ENCODE measurements at regions not wholly inside any gene's neighbourhood (a gene's known extent, or its start where the extent isn't known, plus 50 kb on each side); places are given as distances from the start of the nearest gene placed in this dataset.

DNA sequence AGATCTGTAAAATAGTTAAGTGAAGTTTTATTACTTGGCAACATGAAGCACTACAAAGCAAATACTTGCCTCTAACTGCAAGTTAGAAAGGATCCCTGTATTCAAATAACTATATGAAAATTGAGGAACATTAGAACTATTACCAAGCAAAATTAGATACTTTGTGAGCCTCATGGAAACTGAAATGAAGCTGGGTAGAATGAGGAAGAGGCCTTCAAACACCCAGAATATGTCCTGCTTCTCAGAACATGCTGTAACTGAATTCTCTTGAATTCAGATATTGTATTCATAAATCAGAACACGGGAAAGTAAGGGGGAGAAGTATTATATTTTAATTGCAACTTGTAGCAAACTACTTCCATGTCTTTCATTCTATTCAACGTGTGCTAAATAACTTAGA is 947.9 kb downstream of the PCDH17 start:
- peaks cover 15% of the 10 kb centered on the region for H3K9me3 Mint-ChIP-seq (ENCODE audit: low read depth)
- H3K4me1 Mint-ChIP-seq (ENCODE audit: low read depth), result peaks cover 5% of the 10 kb centered on the region

DNA sequence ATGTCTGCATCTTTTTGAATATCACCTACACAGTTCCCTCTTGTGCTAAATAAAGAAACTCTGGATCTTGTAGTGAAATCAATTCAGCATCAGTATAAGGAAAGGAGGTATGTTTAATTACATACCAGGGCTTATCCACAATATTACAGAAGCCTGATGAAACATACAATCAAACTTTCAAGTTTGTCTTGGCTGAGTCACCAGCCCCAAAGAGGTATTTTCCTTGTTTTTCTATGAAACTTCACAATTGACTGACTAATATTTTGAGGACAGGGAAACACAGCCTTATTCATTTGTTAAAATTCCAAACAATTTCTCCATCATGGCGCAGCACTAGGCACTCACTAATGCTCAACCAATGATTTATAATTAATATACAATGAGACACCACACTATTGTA is 952.4 kb downstream of the PCDH17 start:
- no peaks in the 10 kb centered on the region for H3K27me3 Mint-ChIP-seq (ENCODE audit: low read depth)
- no peaks in the 10 kb centered on the region for H3K9me3 Mint-ChIP-seq (ENCODE audit: low read depth)
- H3K4me3 Mint-ChIP-seq (ENCODE audit: unreplicated experiment), result no peak overlapping the region
- H3K4me1 Mint-ChIP-seq (ENCODE audit: low read depth), result peaks cover 5% of the 10 kb centered on the region
- no peaks in the 10 kb centered on the region for H3K36me3 Mint-ChIP-seq (ENCODE audit: low read depth)
- H3K27ac Mint-ChIP-seq (ENCODE audit: unreplicated experiment), result no peak overlapping the region
- TF ChIP-seq, protein P1, sequence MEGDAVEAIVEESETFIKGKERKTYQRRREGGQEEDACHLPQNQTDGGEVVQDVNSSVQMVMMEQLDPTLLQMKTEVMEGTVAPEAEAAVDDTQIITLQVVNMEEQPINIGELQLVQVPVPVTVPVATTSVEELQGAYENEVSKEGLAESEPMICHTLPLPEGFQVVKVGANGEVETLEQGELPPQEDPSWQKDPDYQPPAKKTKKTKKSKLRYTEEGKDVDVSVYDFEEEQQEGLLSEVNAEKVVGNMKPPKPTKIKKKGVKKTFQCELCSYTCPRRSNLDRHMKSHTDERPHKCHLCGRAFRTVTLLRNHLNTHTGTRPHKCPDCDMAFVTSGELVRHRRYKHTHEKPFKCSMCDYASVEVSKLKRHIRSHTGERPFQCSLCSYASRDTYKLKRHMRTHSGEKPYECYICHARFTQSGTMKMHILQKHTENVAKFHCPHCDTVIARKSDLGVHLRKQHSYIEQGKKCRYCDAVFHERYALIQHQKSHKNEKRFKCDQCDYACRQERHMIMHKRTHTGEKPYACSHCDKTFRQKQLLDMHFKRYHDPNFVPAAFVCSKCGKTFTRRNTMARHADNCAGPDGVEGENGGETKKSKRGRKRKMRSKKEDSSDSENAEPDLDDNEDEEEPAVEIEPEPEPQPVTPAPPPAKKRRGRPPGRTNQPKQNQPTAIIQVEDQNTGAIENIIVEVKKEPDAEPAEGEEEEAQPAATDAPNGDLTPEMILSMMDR (IDR thresholded peaks at IDR 0.05), result no peak
- DNase-seq (ENCODE audit: low spot score), result no peak

More for the DNA sequence above, 947.9 kb downstream of the PCDH17 start:
- Mint-ChIP-seq H3K27ac (ENCODE audit: unreplicated experiment) (no peak overlapping the region), H3K36me3 (ENCODE audit: low read depth) (no peaks in the 10 kb centered on the region), H3K4me3 (ENCODE audit: unreplicated experiment) (no peak overlapping the region), H3K27me3 (ENCODE audit: low read depth) (no peaks in the 10 kb centered on the region)
- TF ChIP-seq, protein P1 (IDR thresholded peaks at IDR 0.05), result no peak
- DNase-seq (ENCODE audit: low spot score), result no peak

DNA sequence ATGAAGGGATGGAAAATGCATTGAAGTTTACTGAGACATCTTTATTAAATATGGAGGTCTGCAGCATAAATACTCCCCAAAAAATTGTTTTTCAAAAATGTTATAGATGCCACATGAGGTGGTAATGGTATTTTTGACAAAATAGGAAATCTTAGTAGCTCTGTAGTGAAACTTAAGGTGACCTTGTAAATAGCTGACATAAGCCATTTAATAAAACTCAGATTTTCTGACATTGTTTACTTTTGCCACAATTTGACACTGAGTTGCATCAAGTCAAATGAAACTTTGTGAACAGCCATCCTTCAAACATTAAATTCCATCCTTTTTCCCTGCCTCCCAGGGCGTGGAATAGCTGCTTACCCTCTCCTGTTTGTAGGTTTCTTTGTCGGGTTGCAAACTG is 953.1 kb downstream of the PCDH17 start:
- Mint-ChIP-seq H3K9me3 (ENCODE audit: low read depth) (no peaks in the 10 kb centered on the region), H3K36me3 (ENCODE audit: low read depth) (no peaks in the 10 kb centered on the region), H3K27me3 (ENCODE audit: low read depth) (no peaks in the 10 kb centered on the region), H3K27ac (ENCODE audit: unreplicated experiment) (no peak overlapping the region), H3K4me1 (ENCODE audit: low read depth) (peaks cover 5% of the 10 kb centered on the region), H3K4me3 (ENCODE audit: unreplicated experiment) (no peak overlapping the region)
- DNase-seq (ENCODE audit: low spot score), result no peak
- TF ChIP-seq, protein P1 (IDR thresholded peaks at IDR 0.05), result no peak

DNA sequence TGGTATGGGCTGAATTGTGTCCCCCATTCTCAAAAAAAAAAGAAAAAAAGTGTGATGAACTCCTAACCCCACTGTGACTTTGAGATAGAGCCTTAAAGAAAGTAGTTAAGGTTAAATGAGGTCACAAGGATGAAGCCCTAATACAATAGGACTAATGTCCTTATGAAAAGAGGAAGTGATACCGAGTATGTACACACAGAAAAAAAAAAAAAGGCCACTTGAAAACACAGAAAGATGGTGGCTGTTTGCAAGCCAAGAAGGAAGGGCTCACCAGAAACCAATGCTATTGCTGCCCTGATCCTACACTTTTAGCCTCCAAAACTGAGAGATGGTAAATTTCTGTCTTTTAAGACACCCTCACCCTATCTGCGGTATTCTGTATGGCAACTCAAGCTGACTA is 955.6 kb downstream of the PCDH17 start:
- Mint-ChIP-seq H3K9me3 (ENCODE audit: low read depth) (no peaks in the 10 kb centered on the region), H3K4me3 (ENCODE audit: unreplicated experiment) (no peak overlapping the region), H3K36me3 (ENCODE audit: low read depth) (no peaks in the 10 kb centered on the region), H3K4me1 (ENCODE audit: low read depth) (peaks cover 5% of the 10 kb centered on the region), H3K27me3 (ENCODE audit: low read depth) (no peaks in the 10 kb centered on the region), H3K27ac (ENCODE audit: unreplicated experiment) (no peak overlapping the region)
- no peak for DNase-seq (ENCODE audit: low spot score)
- TF ChIP-seq, protein P1 (IDR thresholded peaks at IDR 0.05), result no peak

DNA sequence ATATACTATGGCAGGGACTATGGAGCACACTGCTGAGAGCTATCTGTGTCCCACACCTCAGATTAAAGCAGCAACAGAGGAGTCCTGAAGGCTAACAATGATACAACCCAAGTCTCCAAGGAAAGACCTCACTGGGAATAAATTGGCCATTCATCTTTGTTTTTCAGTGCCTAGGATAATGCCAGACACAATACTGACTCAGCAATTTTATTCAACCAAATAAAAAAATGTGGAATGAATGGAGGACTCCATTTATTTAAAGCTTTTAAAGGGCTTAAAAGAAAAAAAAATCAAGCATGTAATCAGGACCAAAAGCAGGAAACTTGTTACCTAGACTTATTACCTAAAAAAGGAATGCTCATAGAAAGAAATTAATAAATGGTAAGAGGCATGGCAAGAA is 960.5 kb downstream of the PCDH17 start:
- H3K27ac Mint-ChIP-seq (ENCODE audit: unreplicated experiment), result no peak overlapping the region
- no peak overlapping the region for H3K4me3 Mint-ChIP-seq (ENCODE audit: unreplicated experiment)
- TF ChIP-seq, protein P1 (IDR thresholded peaks at IDR 0.05), result no peak
- H3K36me3 Mint-ChIP-seq (ENCODE audit: low read depth), result no peaks in the 10 kb centered on the region
- H3K27me3 Mint-ChIP-seq (ENCODE audit: low read depth), result no peaks in the 10 kb centered on the region
- no peak for DNase-seq (ENCODE audit: low spot score)
- H3K9me3 Mint-ChIP-seq (ENCODE audit: low read depth), result peaks cover 3% of the 10 kb centered on the region
- no peaks in the 10 kb centered on the region for H3K4me1 Mint-ChIP-seq (ENCODE audit: low read depth)
